BJ (cell line): ENCODE measurements at regions not wholly inside any gene's neighbourhood (a gene's known extent, or its start where the extent isn't known, plus 50 kb on each side); places are given as distances from the start of the nearest gene placed in this dataset.
"Not testable (repeated sequence)": the region's sequence is repeated elsewhere in the genome, so short reads cannot be mapped to it uniquely, and the experiment has no call there.

Source experiments
- CTCF ChIA-PET: fragments of 350-600 bp; formaldehyde crosslinking; extraction: SDS; loops from one replicate; lab custom pipeline; 2021; ENCODE audit warnings: antibody characterized with exemption, inconsistent platforms; lab: Yijun Ruan, JAX
- POLR2A ChIA-PET: fragments of 300-600 bp; sonication (Branson Sonifier 250); formaldehyde crosslinking; extraction: SDS; loops from one replicate; lab custom pipeline; 2021; ENCODE audit warnings: antibody characterized with exemption; lab: Charles Lee
- DNase-seq: peaks from one replicate; pipeline ENCODE4 v3.0.0-alpha.2; 2011; ENCODE audit warnings: low read depth
- H3K27me3 ChIP-seq: 2 replicates; pipeline ENCODE4 v1.6.0; 2011; ENCODE audit warnings: low read length; ENCODE audit not compliant: control insufficient read depth, insufficient read depth
- H3K36me3 ChIP-seq: 2 replicates; pipeline ENCODE4 v1.5.1; 2011; ENCODE audit warnings: low read length; ENCODE audit not compliant: control insufficient read depth, insufficient read depth
- H3K4me3 ChIP-seq: 2 replicates; pipeline ENCODE4 v1.5.1; 2011; ENCODE audit warnings: low read depth, mild to moderate bottlenecking, control low read depth, low read length
- TF ChIP-seq, protein P1 (sequence below): IDR thresholded peaks from 2 replicates; pipeline ENCODE4 v1.5.1; 2011; ENCODE audit warnings: low read depth, mild to moderate bottlenecking, control low read depth, inconsistent platforms, low read length, moderate library complexity; ENCODE audit not compliant: insufficient read depth

DNA sequence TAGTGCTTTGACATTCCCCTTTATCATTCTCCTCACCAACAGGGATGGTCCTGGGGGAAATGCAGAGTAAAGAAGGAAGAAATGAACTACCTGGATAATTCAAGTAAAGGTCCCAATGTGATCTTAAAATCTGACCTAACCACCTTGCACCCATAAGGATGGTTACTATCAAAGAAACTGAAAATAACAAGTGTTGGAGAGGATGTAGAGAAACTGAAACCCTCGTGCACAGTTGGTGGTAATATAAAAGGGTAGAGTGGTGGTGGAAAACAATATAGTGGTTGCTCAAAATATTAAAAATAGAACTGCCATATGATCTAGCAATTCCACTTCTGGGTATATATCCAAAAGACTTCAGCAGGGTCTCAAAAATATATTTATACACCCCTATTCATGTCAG is 298.6 kb upstream of the PPARGC1A start:
- CTCF ChIA-PET = no interaction called here
- TF ChIP-seq, protein P1, sequence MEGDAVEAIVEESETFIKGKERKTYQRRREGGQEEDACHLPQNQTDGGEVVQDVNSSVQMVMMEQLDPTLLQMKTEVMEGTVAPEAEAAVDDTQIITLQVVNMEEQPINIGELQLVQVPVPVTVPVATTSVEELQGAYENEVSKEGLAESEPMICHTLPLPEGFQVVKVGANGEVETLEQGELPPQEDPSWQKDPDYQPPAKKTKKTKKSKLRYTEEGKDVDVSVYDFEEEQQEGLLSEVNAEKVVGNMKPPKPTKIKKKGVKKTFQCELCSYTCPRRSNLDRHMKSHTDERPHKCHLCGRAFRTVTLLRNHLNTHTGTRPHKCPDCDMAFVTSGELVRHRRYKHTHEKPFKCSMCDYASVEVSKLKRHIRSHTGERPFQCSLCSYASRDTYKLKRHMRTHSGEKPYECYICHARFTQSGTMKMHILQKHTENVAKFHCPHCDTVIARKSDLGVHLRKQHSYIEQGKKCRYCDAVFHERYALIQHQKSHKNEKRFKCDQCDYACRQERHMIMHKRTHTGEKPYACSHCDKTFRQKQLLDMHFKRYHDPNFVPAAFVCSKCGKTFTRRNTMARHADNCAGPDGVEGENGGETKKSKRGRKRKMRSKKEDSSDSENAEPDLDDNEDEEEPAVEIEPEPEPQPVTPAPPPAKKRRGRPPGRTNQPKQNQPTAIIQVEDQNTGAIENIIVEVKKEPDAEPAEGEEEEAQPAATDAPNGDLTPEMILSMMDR = no peak
- no peaks in the 10 kb centered on the region; the same call in 1 of the 2 replicates for H3K27me3 ChIP-seq
- DNase-seq = no peak
- H3K36me3 ChIP-seq = no peaks in the 10 kb centered on the region
- POLR2A ChIA-PET = no interaction called here
- no peak overlapping the region for H3K4me3 ChIP-seq

DNA sequence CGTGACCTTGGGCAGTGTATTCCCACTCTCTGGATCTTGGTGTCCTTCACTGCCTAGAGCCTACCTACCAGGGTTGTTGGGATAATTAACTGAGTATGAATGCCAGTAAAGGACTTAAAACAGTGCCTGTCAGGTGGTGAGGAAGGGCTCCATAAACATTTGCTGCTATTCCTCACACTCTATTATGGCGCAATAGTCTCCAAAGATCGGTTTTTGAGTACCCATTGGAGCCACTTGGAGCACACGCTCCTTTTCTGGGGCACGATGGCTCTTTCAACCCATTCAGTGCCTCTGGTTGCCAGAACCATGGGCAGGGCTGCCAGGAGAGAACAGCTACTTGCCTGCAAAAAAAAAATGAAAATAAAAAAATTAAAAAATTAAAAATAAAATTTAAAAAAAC is 296.6 kb upstream of the PPARGC1A start:
- no peaks in the 10 kb centered on the region; the same call in 1 of the 2 replicates for H3K27me3 ChIP-seq
- DNase-seq = no peak

DNA sequence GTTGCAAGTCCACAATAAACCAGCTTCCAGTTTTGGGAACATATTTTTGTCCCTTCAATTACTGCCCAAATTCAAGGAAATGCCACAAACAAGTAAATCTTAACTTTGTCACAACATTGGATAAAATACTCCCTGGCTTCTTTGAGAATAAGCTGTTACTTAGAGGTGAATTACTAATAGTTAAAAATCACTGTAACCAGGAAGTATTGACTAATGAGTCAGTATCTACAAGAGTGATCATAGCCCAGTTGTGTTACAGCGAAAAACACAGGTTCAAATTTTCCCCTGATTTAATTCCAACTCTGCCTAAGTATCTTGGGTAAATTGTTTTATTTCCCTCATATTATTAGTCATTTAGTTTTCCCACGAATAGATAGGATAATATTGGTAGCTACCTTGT is 291.2 kb upstream of the PPARGC1A start:
- peaks cover 2% of the 10 kb centered on the region; the same call in 1 of the 2 replicates for H3K27me3 ChIP-seq
- no peak for DNase-seq
- TF ChIP-seq, protein P1 = no peak
- H3K4me3 ChIP-seq = no peak overlapping the region
- CTCF ChIA-PET = interaction anchor here (1.1 kb wide), 3 partner anchors 10 to 16 kb away, joined by 3 read pairs; no protein-coding TSS in a partner anchor
- POLR2A ChIA-PET = interaction anchor here (0.5 kb wide), 1 partner anchor 19 kb away, joined by 3 read pairs; no protein-coding TSS in a partner anchor
- H3K36me3 ChIP-seq = no peaks in the 10 kb centered on the region

More for the DNA sequence above, 296.6 kb upstream of the PPARGC1A start:
- Histone ChIP-seq H3K4me3 (no peak overlapping the region), H3K36me3 (no peaks in the 10 kb centered on the region)
- CTCF ChIA-PET = no interaction called here
- TF ChIP-seq, protein P1 = no peak
- POLR2A ChIA-PET = no interaction called here

DNA sequence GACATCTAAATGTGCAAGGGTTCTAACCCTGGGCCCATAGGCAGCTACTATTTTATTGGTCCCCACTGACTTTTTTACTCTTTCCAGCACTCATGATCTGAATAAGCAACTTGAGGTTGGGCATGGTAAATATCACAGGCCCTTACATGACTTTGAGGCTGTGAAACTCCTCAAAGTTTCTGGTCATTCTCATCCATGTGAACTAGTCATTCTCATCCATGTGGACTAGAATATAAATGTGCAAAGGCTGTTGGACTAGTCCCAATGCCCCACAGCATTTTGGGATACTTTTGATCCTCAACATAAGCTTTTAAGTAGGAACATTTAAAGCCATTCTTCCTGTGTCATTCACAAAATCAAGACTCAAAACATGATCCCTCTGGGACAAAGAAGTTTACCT is 290.7 kb upstream of the PPARGC1A start:
- POLR2A ChIA-PET = no interaction called here
- CTCF ChIA-PET = interaction anchor here (1.1 kb wide), 2 partner anchors 15 to 16 kb away, joined by 3 read pairs; no protein-coding TSS in a partner anchor
- no peak for DNase-seq
- H3K27me3 ChIP-seq = peaks cover 2% of the 10 kb centered on the region; the same call in 1 of the 2 replicates
- TF ChIP-seq, protein P1 = no peak
- no peak overlapping the region for H3K4me3 ChIP-seq
- H3K36me3 ChIP-seq = no peaks in the 10 kb centered on the region

DNA sequence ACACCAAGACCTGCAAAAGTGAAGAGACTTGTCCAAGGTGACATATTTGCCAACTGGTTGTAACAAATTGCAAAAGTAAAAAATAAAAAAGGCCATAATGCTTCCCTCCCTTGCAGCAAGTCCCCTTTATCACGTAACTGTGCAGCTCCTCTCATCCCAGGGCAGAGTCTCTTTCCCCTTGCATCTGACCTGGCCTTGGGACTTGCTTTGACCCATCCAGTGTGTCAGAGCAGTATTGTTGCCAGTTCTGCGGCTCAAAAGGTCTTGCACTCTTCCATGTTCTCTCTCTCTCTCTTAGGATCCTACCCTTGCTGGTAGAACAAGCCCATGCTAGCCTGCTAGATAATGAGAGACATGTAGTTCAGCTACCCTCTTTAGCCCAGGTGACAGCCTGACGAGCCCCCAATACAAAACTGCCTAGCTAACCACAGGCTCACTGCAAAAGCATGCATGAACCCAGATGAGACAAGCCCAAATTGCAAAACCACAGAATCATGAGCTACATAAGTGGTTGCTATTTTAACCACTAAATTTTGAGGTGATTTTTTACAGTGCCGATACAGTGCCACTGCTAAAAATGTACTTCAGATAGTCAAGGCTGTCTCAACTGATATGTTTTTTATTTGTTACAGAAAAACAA is 289.5 kb upstream of the PPARGC1A start:
- no peak overlapping the region for H3K4me3 ChIP-seq
- TF ChIP-seq, protein P1 = no peak
- no peaks in the 10 kb centered on the region for H3K36me3 ChIP-seq
- POLR2A ChIA-PET = no interaction called here
- no peak for DNase-seq
- CTCF ChIA-PET = no interaction called here
- peaks cover 2% of the 10 kb centered on the region; the same call in 1 of the 2 replicates for H3K27me3 ChIP-seq

DNA sequence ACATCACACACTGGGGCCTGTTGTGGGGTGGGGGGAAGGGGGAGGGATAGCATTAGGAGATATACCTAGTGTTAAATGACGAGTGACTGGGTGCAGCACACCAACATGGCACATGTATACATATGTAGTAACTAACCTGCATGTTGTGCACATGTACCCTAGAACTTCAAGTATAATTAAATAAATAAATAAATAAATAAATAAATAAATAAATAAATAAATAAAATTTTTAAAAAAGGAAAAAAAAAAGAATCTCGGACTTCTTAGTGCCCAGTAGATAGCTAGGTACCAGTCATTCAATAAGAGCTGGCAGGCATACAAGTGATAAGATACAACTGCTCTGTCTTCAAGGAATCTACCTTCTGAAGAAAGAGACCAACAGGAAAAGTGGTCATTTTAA is 287.6 kb upstream of the PPARGC1A start:
- H3K4me3 ChIP-seq, H3K27me3 ChIP-seq, POLR2A ChIA-PET, DNase-seq, H3K36me3 ChIP-seq: not testable (repeated sequence)
- CTCF ChIA-PET = interaction anchor here (0.6 to 0.7 kb wide), 2 partner anchors 36 to 50 kb away, joined by 3 to 4 read pairs; no protein-coding TSS in a partner anchor
